Gastrocnemius medialis (tissue), 4 donors: ENCODE measurements at regions not wholly inside any gene's neighbourhood (a gene's known extent, or its start where the extent isn't known, plus 50 kb on each side); places are given as distances from the start of the nearest gene placed in this dataset.
"Not testable (repeated sequence)": the region's sequence is repeated elsewhere in the genome, so short reads cannot be mapped to it uniquely, and the experiment has no call there.

Experiments used
- ATAC-seq, 2 donors: fragments of 150-250 bp; one replicate each; pipeline ENCODE4 v1.9.1; 2016
- DNase-seq, 2 donors: peaks; one replicate each; pipeline ENCODE4 v3.0.0-alpha.2; 2019
- H3K27ac ChIP-seq, 4 donors: fragments of 200-600 bp; sonication (generic); 1 replicate in 1 of 4; 2 replicates in 3 of 4; pipeline ENCODE4 v1.5.1; 2016 to 2018; ENCODE audit warnings: mild to moderate bottlenecking in 2 of 4, moderate library complexity in 1 of 4
- H3K27me3 ChIP-seq, 3 donors: fragments of 200-600 bp; sonication (generic) in 2 of 3; 1 replicate in 1 of 3; 2 replicates in 2 of 3; pipeline versions ENCODE4 v1.5.1 to v1.6.0; 2016 to 2019; ENCODE audit warnings: mild to moderate bottlenecking in 1 of 3, moderate library complexity in 1 of 3
- H3K36me3 ChIP-seq, 2 donors: fragments of 200-600 bp; sonication (generic) in 1 of 2; one replicate each; pipeline ENCODE4 v1.5.1; 2017 to 2018
- H3K4me1 ChIP-seq, 2 donors: fragments of 200-600 bp; sonication (generic) in 1 of 2; one replicate each; pipeline ENCODE4 v1.5.1; 2016 to 2017; ENCODE audit warnings: mild to moderate bottlenecking in 2 of 2
- H3K4me3 ChIP-seq, 4 donors: fragments of 200-600 bp; sonication (generic) in 3 of 4; 1 replicate in 1 of 4; 2 replicates in 3 of 4; pipeline ENCODE4 v1.5.1; 2016 to 2019; ENCODE audit warnings: mild to moderate bottlenecking in 2 of 4
- H3K9me3 ChIP-seq, 3 donors: fragments of 200-600 bp; sonication (generic) in 2 of 3; 1 replicate in 1 of 3; 2 replicates in 2 of 3; pipeline ENCODE4 v1.5.1; 2016 to 2019
- CTCF ChIP-seq, 5 experiments: fragments of 450-650 bp in 3 of 5; fragments of 200-600 bp in 2 of 5; sonication (generic) in 2 of 5; IDR thresholded peaks in 4 of 5; conservative IDR thresholded peaks in 1 of 5; 1 replicate in 4 of 5; 2 replicates in 1 of 5; pipeline ENCODE4 v1.5.1; 2016 to 2019; ENCODE audit warnings: antibody characterized with exemption in 5 of 5, mild to moderate bottlenecking in 3 of 5, moderate library complexity in 3 of 5
- POLR2A ChIP-seq, 2 donors: fragments of 450-650 bp; IDR thresholded peaks; one replicate each; pipeline ENCODE4 v1.6.1; 2017; ENCODE audit warnings: antibody characterized with exemption in 2 of 2, mild to moderate bottlenecking in 2 of 2, moderate library complexity in 2 of 2
- in situ Hi-C, 4 donors: fragments of 200-750 bp; cut with MboI; loops; one replicate each; pipeline versions ENCODE4 v1.15.0 to v1.8.0; 2017; ENCODE audit warnings: low sequenced_read_pairs in 4 of 4
- intact Hi-C: fragments of 100-400 bp; cut with DNase I; formaldehyde crosslinking; loops from one replicate; pipeline ENCODE4 v1.15.1; 2023; ENCODE audit warnings: low total_unique reads

- Histone ChIP-seq H3K4me3 (no peak overlapping the region), H3K27ac (no peak overlapping the region), H3K27me3 (peaks cover 0 to 9% (median 0%) of the 10 kb centered on the region in 3 donors), H3K4me1 (no peaks in the 10 kb centered on the region), H3K36me3 (no peaks in the 10 kb centered on the region), H3K9me3 (no peaks in the 10 kb centered on the region)
- TF ChIP-seq CTCF (IDR thresholded peaks at IDR 0.05 in 4 of 5, conservative IDR thresholded peaks at IDR 0.05 in 1 of 5), result no peak
- no peak for TF ChIP-seq POLR2A (IDR thresholded peaks at IDR 0.05)
- DNase-seq (no peak), ATAC-seq (no peak)
- intact Hi-C loops (no loop called here), in situ Hi-C loops (no loop called here)
These were observed 66.5 kb upstream of the SULF2 start for GRCh38 chr20:47851774-47852173.

- no peak for ATAC-seq
- Histone ChIP-seq H3K4me3 (no peak overlapping the region), H3K9me3 (no peaks in the 10 kb centered on the region), H3K4me1 (no peaks in the 10 kb centered on the region), H3K27me3 (peaks cover 0 to 9% (median 0%) of the 10 kb centered on the region in 3 donors), H3K36me3 (no peaks in the 10 kb centered on the region), H3K27ac (no peak overlapping the region)
- no peak for DNase-seq
- in situ Hi-C loops, result no loop called here
- TF ChIP-seq POLR2A (IDR thresholded peaks at IDR 0.05), result no peak
- no peak for TF ChIP-seq CTCF (IDR thresholded peaks at IDR 0.05 in 4 of 5, conservative IDR thresholded peaks at IDR 0.05 in 1 of 5)
- intact Hi-C loops, result no loop called here
These were observed 64.9 kb upstream of the SULF2 start for GRCh38 chr20:47850146-47850545.

DNA sequence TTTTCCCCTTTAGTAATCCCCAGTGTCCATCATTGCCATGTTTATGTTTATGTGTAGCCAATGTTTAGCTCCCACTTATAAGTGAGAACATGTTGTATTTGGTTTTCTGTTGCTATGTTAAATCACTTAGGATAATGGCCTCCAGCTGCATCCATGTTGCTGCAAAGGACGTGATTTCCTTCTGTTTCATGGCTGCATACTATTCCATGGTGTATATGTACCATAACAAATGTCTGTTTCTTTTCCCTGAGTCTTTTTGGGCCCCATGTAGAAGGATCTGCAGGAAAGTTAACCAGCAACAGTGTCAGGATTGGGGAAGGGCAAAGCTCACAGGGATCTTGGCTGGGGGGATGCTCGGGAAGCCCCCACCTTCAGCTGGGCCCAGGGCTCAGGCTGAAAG lies 64.3 kb upstream of the SULF2 start:
- no peak for DNase-seq
- TF ChIP-seq CTCF (IDR thresholded peaks at IDR 0.05 in 4 of 5, conservative IDR thresholded peaks at IDR 0.05 in 1 of 5) (no peak), POLR2A (IDR thresholded peaks at IDR 0.05) (no peak)
- in situ Hi-C loops, result loop anchor here in 1 of 4 donors (10.0 kb wide), 1 partner anchor 45 kb away; no protein-coding TSS in a partner anchor
- peaks cover 0 to 9% (median 0%) of the 10 kb centered on the region in 3 donors for H3K27me3 ChIP-seq
- H3K4me1 ChIP-seq, result no peaks in the 10 kb centered on the region
- H3K9me3 ChIP-seq, result no peaks in the 10 kb centered on the region
- H3K27ac ChIP-seq, result no peak overlapping the region
- no peak overlapping the region for H3K4me3 ChIP-seq
- H3K36me3 ChIP-seq, result no peaks in the 10 kb centered on the region
- ATAC-seq, result no peak
- intact Hi-C loops, result no loop called here

DNA sequence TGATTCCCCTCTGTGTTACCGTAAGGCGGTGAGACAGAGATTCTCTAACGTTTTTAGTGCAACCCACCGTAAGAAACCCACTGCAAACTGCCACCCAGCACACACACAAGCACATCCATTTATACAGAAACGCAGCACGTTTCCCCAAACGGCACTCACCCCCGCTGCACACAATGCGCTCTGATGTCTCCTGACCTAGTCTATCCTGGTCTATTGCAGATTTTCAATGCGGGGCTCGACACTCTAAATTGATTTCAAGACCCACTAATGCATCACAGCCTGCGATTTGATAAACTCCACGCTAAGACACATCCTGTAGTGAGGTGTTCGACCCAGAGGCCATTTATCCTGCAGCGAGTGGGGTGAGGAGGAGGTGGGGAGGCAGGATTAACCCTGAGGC lies 63.7 kb upstream of the SULF2 start:
- Histone ChIP-seq H3K4me3 (no peak overlapping the region), H3K4me1 (no peaks in the 10 kb centered on the region), H3K27me3 (peaks cover 0 to 9% (median 0%) of the 10 kb centered on the region in 3 donors), H3K27ac (no peak overlapping the region), H3K36me3 (no peaks in the 10 kb centered on the region), H3K9me3 (no peaks in the 10 kb centered on the region)
- DNase-seq (no peak), ATAC-seq (no peak)
- TF ChIP-seq POLR2A (IDR thresholded peaks at IDR 0.05) (no peak), CTCF (IDR thresholded peaks at IDR 0.05 in 4 of 5, conservative IDR thresholded peaks at IDR 0.05 in 1 of 5) (no peak)
- intact Hi-C loops (no loop called here), in situ Hi-C loops (loop anchor here in 1 of 4 donors (10.0 kb wide), 1 partner anchor 46 kb away; no protein-coding TSS in a partner anchor)

DNA sequence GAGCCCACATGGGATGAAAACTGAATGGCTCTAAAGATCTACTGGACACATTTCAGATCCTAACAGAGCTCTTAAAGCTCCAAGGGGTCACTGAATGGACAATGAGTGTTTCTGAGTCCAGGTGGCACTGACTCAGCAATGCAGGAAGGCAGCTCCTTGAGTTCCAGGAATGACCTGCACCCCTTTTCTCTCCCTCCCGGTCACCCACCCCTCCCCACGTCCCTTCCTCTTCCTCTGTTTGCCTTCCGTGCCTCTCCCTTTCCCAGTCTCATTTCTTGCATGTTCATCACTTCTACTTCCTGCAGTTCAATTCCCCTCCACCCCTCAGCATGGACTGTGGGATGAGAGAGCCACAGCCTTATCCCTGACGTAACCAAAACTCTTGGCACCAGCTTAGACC lies 63.3 kb upstream of the SULF2 start:
- DNase-seq, intact Hi-C loops, H3K27me3 ChIP-seq, ATAC-seq, H3K4me3 ChIP-seq, H3K36me3 ChIP-seq, H3K27ac ChIP-seq, H3K9me3 ChIP-seq, H3K4me1 ChIP-seq: not testable (repeated sequence)
- in situ Hi-C loops, result loop anchor here in 1 of 4 donors (10.0 kb wide), 1 partner anchor 46 kb away; no protein-coding TSS in a partner anchor
